MM.1S (cell line): ENCODE measurements at regions not wholly inside any gene's neighbourhood (a gene's known extent, or its start where the extent isn't known, plus 50 kb on each side); places are given as distances from the start of the nearest gene placed in this dataset.
"Not testable (repeated sequence)": the region's sequence is repeated elsewhere in the genome, so short reads cannot be mapped to it uniquely, and the experiment has no call there.

Experiments
- DNase-seq: peaks from one replicate; pipeline ENCODE4 v3.0.0-alpha.2; 2015
- H2AFZ ChIP-seq: fragments of 300-600 bp; sonication (generic); 2 replicates; pipeline ENCODE4 v1.6.0; 2016; ENCODE audit warnings: antibody characterized with exemption, low read length
- H3F3A ChIP-seq: fragments of 300-600 bp; sonication (generic); 2 replicates; pipeline ENCODE4 v1.6.1; 2016; ENCODE audit warnings: mild to moderate bottlenecking, antibody characterized with exemption, low read length, moderate library complexity, mixed read lengths; ENCODE audit not compliant: insufficient read depth
- H3K27ac ChIP-seq: fragments of 300-600 bp; sonication (generic); 2 replicates; pipeline ENCODE4 v1.5.1; 2016; ENCODE audit warnings: mild to moderate bottlenecking, low read length
- H3K27me3 ChIP-seq: fragments of 300-600 bp; sonication (generic); replicated peaks from 2 replicates; pipeline ENCODE4 v1.6.0; 2016; ENCODE audit warnings: low read length; ENCODE audit not compliant: insufficient read depth
- H3K36me3 ChIP-seq: fragments of 300-600 bp; sonication (generic); replicated peaks from 2 replicates; pipeline ENCODE4 v1.6.1; 2016; ENCODE audit warnings: mild to moderate bottlenecking, low read length, mixed read lengths; ENCODE audit not compliant: insufficient read depth
- H3K4me1 ChIP-seq: fragments of 300-600 bp; sonication (generic); 2 replicates; pipeline ENCODE4 v1.6.1; 2016; ENCODE audit warnings: low read length, mixed read lengths
- H3K4me2 ChIP-seq: fragments of 300-600 bp; sonication (generic); 2 replicates; pipeline ENCODE4 v1.6.0; 2016; ENCODE audit warnings: low read depth, low read length
- H3K4me3 ChIP-seq: fragments of 300-600 bp; sonication (generic); 2 replicates; pipeline ENCODE4 v1.5.1; 2016; ENCODE audit warnings: low read length, mixed read lengths
- H3K79me2 ChIP-seq: fragments of 300-600 bp; sonication (generic); 2 replicates; pipeline ENCODE4 v1.6.1; 2016; ENCODE audit warnings: mixed run types, low read length, mixed read lengths
- H3K9ac ChIP-seq: fragments of 300-600 bp; sonication (generic); 2 replicates; pipeline ENCODE4 v1.6.1; 2016; ENCODE audit warnings: low read length, mixed read lengths
- H3K9me2 ChIP-seq: fragments of 300-600 bp; sonication (generic); replicated peaks from 2 replicates; pipeline ENCODE4 v1.6.1; 2016; ENCODE audit warnings: mild to moderate bottlenecking, low read length, mixed read lengths; ENCODE audit not compliant: insufficient read depth
- H3K9me3 ChIP-seq: fragments of 300-600 bp; sonication (generic); replicated peaks from 2 replicates; pipeline ENCODE4 v1.6.1; 2016; ENCODE audit warnings: mild to moderate bottlenecking, low read length, mixed read lengths; ENCODE audit not compliant: insufficient read depth
- H4K20me1 ChIP-seq: fragments of 300-600 bp; sonication (generic); 2 replicates; pipeline ENCODE4 v1.6.1; 2016; ENCODE audit warnings: mild to moderate bottlenecking, low read length, moderate library complexity, mixed read lengths; ENCODE audit not compliant: insufficient read depth
- CTCF ChIP-seq: fragments of 300-600 bp; sonication (generic); IDR thresholded peaks from 2 replicates; pipeline ENCODE4 v1.5.1; 2016; ENCODE audit warnings: antibody characterized with exemption, low read length, mixed read lengths
- EZH2 ChIP-seq: fragments of 300-600 bp; sonication (generic); optimal IDR thresholded peaks from 2 replicates; pipeline ENCODE3; 2017; ENCODE audit warnings: low read depth, mild to moderate bottlenecking, antibody characterized with exemption, low read length, mixed read lengths
- EZH2phosphoT487 ChIP-seq: fragments of 300-600 bp; sonication (generic); IDR thresholded peaks from 2 replicates; pipeline ENCODE4 v1.6.1; 2018; ENCODE audit warnings: antibody characterized with exemption, low read length

GRCh38 chr5:8561854-8562253 is 692.9 kb downstream of the MTRR start:
- Histone ChIP-seq H2AFZ (no peak overlapping the region), H3K9me3 (no peaks in the 10 kb centered on the region), H3K4me2 (no peak overlapping the region), H4K20me1 (no peaks in the 10 kb centered on the region), H3K4me1 (no peaks in the 10 kb centered on the region), H3K4me3 (no peak overlapping the region), H3K27ac (no peak overlapping the region), H3K36me3 (no peaks in the 10 kb centered on the region), H3K9me2 (no peaks in the 10 kb centered on the region), H3K79me2 (no peaks in the 10 kb centered on the region), H3K27me3 (no peaks in the 10 kb centered on the region), H3K9ac (no peak overlapping the region), H3F3A (no peaks in the 10 kb centered on the region)
- TF ChIP-seq EZH2phosphoT487 (no peak), CTCF (no peak), EZH2 (no peak)
- DNase-seq: no peak

- H3K9ac ChIP-seq, H3F3A ChIP-seq, H3K4me3 ChIP-seq, H3K9me3 ChIP-seq, H3K9me2 ChIP-seq, H3K4me1 ChIP-seq, H4K20me1 ChIP-seq, H3K27ac ChIP-seq, DNase-seq, H3K79me2 ChIP-seq, H3K36me3 ChIP-seq, H2AFZ ChIP-seq, H3K4me2 ChIP-seq, H3K27me3 ChIP-seq: not testable (repeated sequence)
Observed at GRCh38 chr5:8563540-8563939, 694.6 kb downstream of the MTRR start.

GRCh38 chr5:8568858-8569257 is 699.9 kb downstream of the MTRR start:
- Histone ChIP-seq H4K20me1 (no peaks in the 10 kb centered on the region), H3K27ac (no peak overlapping the region), H3K9ac (no peak overlapping the region), H3K9me2 (no peaks in the 10 kb centered on the region), H3K4me3 (no peak overlapping the region), H3K27me3 (no peaks in the 10 kb centered on the region), H3F3A (no peaks in the 10 kb centered on the region), H3K9me3 (no peaks in the 10 kb centered on the region), H3K4me2 (no peak overlapping the region), H3K4me1 (no peaks in the 10 kb centered on the region), H3K79me2 (no peaks in the 10 kb centered on the region), H3K36me3 (no peaks in the 10 kb centered on the region), H2AFZ (no peak overlapping the region)
- no peak for DNase-seq
- TF ChIP-seq EZH2 (no peak), EZH2phosphoT487 (no peak), CTCF (no peak)

- DNase-seq: no peak
- H3K27me3 ChIP-seq: no peaks in the 10 kb centered on the region
- H3K27ac ChIP-seq: no peak overlapping the region
- no peaks in the 10 kb centered on the region for H3K36me3 ChIP-seq
- no peaks in the 10 kb centered on the region for H3K9me3 ChIP-seq
- H3K4me1 ChIP-seq: no peaks in the 10 kb centered on the region
- H3K9me2 ChIP-seq: no peaks in the 10 kb centered on the region
- H3F3A ChIP-seq: no peaks in the 10 kb centered on the region
- no peaks in the 10 kb centered on the region for H3K79me2 ChIP-seq
- H2AFZ ChIP-seq: no peak overlapping the region
- no peak overlapping the region for H3K9ac ChIP-seq
- no peaks in the 10 kb centered on the region for H4K20me1 ChIP-seq
- TF ChIP-seq EZH2 (no peak), CTCF (no peak), EZH2phosphoT487 (no peak)
- no peak overlapping the region for H3K4me2 ChIP-seq
- H3K4me3 ChIP-seq: no peak overlapping the region
Observed at GRCh38 chr5:8570528-8570927, 701.6 kb downstream of the MTRR start.
